ENCODE measurements at regions not wholly inside any gene's neighbourhood (a gene's known extent, or its start where the extent isn't known, plus 50 kb on each side); places are given as distances from the start of the nearest gene placed in this dataset.
"Not testable (repeated sequence)": the region's sequence is repeated elsewhere in the genome, so short reads cannot be mapped to it uniquely, and the experiment has no call there.

DNA sequence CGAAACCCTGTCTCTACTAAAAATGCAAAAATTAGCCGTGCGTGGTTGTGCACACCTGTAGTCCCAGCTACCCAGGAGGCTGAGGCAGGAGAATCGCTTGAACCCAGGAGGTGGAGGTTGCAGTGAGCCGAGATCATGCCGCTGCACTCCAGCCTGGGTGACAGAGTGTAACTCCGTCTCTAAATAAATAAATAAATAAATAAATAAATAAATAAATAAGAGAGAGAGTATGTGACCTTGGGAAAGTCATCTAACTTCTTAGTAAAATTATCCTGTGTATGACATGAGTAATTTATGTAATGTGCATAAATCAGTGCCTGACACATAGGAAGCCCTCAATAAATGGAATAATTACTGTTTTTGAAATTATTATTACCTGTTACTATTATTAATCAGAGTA lies 57.5 kb upstream of the ACSL4 start:
- TF ChIP-seq SUZ12 (IDR thresholded peaks at IDR 0.05); SP1 (IDR thresholded peaks at IDR 0.05); BHLHE40 (IDR thresholded peaks at IDR 0.05; ENCODE audit: borderline replicate concordance); ZNF384 (IDR thresholded peaks at IDR 0.05); FOXA1 (IDR thresholded peaks at IDR 0.05); NFRKB (IDR thresholded peaks at IDR 0.05); FOXM1 (IDR thresholded peaks at IDR 0.05; ENCODE audit: borderline replicate concordance); L3MBTL2 (conservative IDR thresholded peaks at IDR 0.05); TARDBP (IDR thresholded peaks at IDR 0.05); LEF1 (IDR thresholded peaks at IDR 0.05; ENCODE audit: borderline replicate concordance): not testable (repeated sequence)
- TF ChIP-seq, protein P1, sequence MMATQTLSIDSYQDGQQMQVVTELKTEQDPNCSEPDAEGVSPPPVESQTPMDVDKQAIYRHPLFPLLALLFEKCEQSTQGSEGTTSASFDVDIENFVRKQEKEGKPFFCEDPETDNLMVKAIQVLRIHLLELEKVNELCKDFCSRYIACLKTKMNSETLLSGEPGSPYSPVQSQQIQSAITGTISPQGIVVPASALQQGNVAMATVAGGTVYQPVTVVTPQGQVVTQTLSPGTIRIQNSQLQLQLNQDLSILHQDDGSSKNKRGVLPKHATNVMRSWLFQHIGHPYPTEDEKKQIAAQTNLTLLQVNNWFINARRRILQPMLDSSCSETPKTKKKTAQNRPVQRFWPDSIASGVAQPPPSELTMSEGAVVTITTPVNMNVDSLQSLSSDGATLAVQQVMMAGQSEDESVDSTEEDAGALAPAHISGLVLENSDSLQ (IDR thresholded peaks at IDR 0.05), result not testable (repeated sequence)

Data from HEK293T (cell line).